Karpas-422 (cell line): ENCODE measurements at regions not wholly inside any gene's neighbourhood (a gene's known extent, or its start where the extent isn't known, plus 50 kb on each side); places are given as distances from the start of the nearest gene placed in this dataset.
A peak's percentile ranks its signal among the peaks of the same experiment; 100 is the strongest.
"Not testable (repeated sequence)": the region's sequence is repeated elsewhere in the genome, so short reads cannot be mapped to it uniquely, and the experiment has no call there.

ENCODE experiments used
- DNase-seq: peaks from one replicate; pipeline ENCODE4 v3.0.0-alpha.2; 2015
- H2AFZ ChIP-seq: fragments of 200-600 bp; sonication (generic); 2 replicates; pipeline ENCODE4 v1.6.1; 2014; ENCODE audit warnings: antibody characterized with exemption, low read length, mixed read lengths
- H3K27ac ChIP-seq: fragments of 200-600 bp; sonication (generic); 2 replicates; pipeline ENCODE4 v1.5.1; 2014; ENCODE audit warnings: mild to moderate bottlenecking, low read length, moderate library complexity
- H3K27me3 ChIP-seq: fragments of 200-600 bp; sonication (generic); 2 replicates; pipeline ENCODE4 v1.6.1; 2014; ENCODE audit warnings: low read length, mixed read lengths
- H3K36me3 ChIP-seq: fragments of 200-600 bp; sonication (generic); 2 replicates; pipeline ENCODE4 v1.6.1; 2014; ENCODE audit warnings: low read length, mixed read lengths; ENCODE audit not compliant: insufficient read depth
- H3K4me1 ChIP-seq: fragments of 200-600 bp; sonication (generic); 2 replicates; pipeline ENCODE4 v1.6.1; 2014; ENCODE audit warnings: mild to moderate bottlenecking, low read length, mixed read lengths
- H3K4me2 ChIP-seq: fragments of 200-600 bp; sonication (generic); 2 replicates; pipeline ENCODE4 v1.6.1; 2014; ENCODE audit warnings: low read length, low read depth, mild to moderate bottlenecking; ENCODE audit not compliant: poor library complexity, severe bottlenecking
- H3K4me3 ChIP-seq: fragments of 200-600 bp; sonication (generic); 2 replicates; pipeline ENCODE4 v1.5.1; 2014; ENCODE audit warnings: mild to moderate bottlenecking, antibody characterized with exemption, low read length, mixed read lengths
- H3K79me2 ChIP-seq: fragments of 200-600 bp; sonication (generic); 2 replicates; pipeline ENCODE4 v1.6.1; 2014; ENCODE audit warnings: mild to moderate bottlenecking, low read length, mixed read lengths
- H3K9ac ChIP-seq: fragments of 200-600 bp; sonication (generic); 2 replicates; pipeline ENCODE4 v1.6.0; 2014; ENCODE audit warnings: low read length
- H3K9me2 ChIP-seq: fragments of 200-600 bp; sonication (generic), shearing (Covaris generic); replicated peaks from 2 replicates; pipeline ENCODE4 v1.6.0; 2014; ENCODE audit warnings: mild to moderate bottlenecking, low read length, moderate library complexity; ENCODE audit not compliant: insufficient read depth
- H3K9me3 ChIP-seq: fragments of 300-700, 200-600 bp; sonication (generic); 2 replicates; pipeline ENCODE4 v1.6.1; 2014; ENCODE audit warnings: low read length, mixed read lengths
- H4K20me1 ChIP-seq: fragments of 200-600 bp; sonication (generic); 2 replicates; pipeline ENCODE4 v1.6.1; 2014; ENCODE audit warnings: mild to moderate bottlenecking, antibody characterized with exemption, low read length, low read depth; ENCODE audit not compliant: insufficient read depth

GRCh38 chr17:31787857-31788570, 71.0 kb downstream of the COPRS start:
- no peak overlapping the region for H3K27ac ChIP-seq
- H3K4me1 ChIP-seq, result no peaks in the 10 kb centered on the region
- no peaks in the 10 kb centered on the region for H4K20me1 ChIP-seq
- H3K9me2 ChIP-seq, result no peaks in the 10 kb centered on the region
- DNase-seq, result no peak
- no peaks in the 10 kb centered on the region for H3K36me3 ChIP-seq
- H3K9me3 ChIP-seq, result no peaks in the 10 kb centered on the region
- no peak overlapping the region for H3K4me3 ChIP-seq
- H3K27me3 ChIP-seq, result no peaks in the 10 kb centered on the region
- no peak overlapping the region for H3K9ac ChIP-seq
- H3K4me2 ChIP-seq, result no peak overlapping the region
- no peak overlapping the region for H2AFZ ChIP-seq
- no peaks in the 10 kb centered on the region for H3K79me2 ChIP-seq

DNA sequence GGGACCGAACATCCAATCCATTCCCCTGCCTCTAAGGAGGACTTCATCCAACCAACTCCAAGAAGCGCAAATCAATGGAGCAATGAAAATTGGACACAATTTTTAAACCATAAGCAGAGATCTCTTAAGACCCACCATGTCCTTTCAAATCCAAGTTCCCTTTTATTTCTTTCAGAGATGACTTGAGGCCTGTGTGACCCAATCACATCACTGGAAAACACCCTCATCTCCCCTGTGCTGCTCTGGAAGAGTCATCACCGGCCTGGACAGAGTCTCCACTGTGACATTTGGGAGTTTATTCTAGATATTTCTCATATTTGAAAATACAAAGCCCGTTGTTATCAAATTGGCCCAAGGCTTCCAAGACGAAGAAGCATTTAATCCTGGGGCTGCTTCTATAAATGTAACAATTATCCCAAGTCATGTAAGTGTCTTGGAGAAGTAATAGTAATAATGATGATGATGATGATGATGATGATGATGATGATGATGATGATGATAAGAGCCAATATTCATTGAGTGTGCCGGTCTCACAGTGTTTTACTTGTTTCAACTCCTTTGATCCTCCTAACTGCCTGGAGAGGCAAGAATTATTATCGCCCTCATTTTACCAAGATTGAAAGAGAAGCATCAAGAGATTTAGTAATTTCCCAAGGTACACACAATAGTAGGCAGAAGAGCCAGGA, 72.1 kb downstream of the COPRS start:
- no peaks in the 10 kb centered on the region for H3K27me3 ChIP-seq
- no peaks in the 10 kb centered on the region for H3K36me3 ChIP-seq

GRCh38 chr17:31780483-31780882, 78.6 kb downstream of the COPRS start:
- no peak overlapping the region for H3K27ac ChIP-seq
- H3K27me3 ChIP-seq, result no peaks in the 10 kb centered on the region
- no peaks in the 10 kb centered on the region for H3K79me2 ChIP-seq
- no peaks in the 10 kb centered on the region for H3K9me2 ChIP-seq
- no peaks in the 10 kb centered on the region for H3K9me3 ChIP-seq
- DNase-seq, result peak; percentile 34
- H3K4me2 ChIP-seq, result no peak overlapping the region
- H3K4me3 ChIP-seq, result no peak overlapping the region
- no peaks in the 10 kb centered on the region for H3K36me3 ChIP-seq
- no peaks in the 10 kb centered on the region for H3K4me1 ChIP-seq
- no peak overlapping the region for H3K9ac ChIP-seq
- H4K20me1 ChIP-seq, result no peaks in the 10 kb centered on the region
- H2AFZ ChIP-seq, result no peak overlapping the region

More for the DNA sequence above, 72.1 kb downstream of the COPRS start:
- Histone ChIP-seq H4K20me1 (no peaks in the 10 kb centered on the region), H3K4me1 (no peaks in the 10 kb centered on the region), H2AFZ (no peak overlapping the region), H3K4me3 (no peak overlapping the region), H3K9me3 (no peaks in the 10 kb centered on the region), H3K4me2 (no peak overlapping the region), H3K9ac (no peak overlapping the region), H3K9me2 (no peaks in the 10 kb centered on the region), H3K79me2 (no peaks in the 10 kb centered on the region), H3K27ac (no peak overlapping the region)
- DNase-seq, result no peak

DNA sequence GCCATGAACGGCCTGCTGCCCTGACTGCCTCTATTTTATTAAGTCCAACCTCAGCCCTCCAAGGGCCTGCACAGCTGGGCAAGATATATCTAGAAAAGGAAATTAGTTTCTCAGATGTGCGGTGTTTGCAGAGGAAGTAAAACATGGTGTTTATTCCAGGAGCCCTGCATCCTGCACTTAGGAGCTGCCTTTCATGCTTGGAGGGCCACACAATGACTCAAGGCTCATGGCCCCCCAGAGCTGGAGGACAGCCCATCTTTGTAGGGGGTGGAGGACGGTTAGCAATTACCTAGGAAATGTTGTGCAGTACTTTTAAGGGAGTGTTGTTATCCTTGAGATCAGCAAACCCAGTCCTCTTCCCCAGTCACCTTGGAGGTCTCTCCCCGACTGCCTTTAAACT, 80.5 kb downstream of the COPRS start:
- Histone ChIP-seq H4K20me1 (no peaks in the 10 kb centered on the region), H3K9ac (no peak overlapping the region), H3K79me2 (no peaks in the 10 kb centered on the region), H3K27ac (no peak overlapping the region), H3K4me2 (no peak overlapping the region), H2AFZ (no peak overlapping the region), H3K9me2 (no peaks in the 10 kb centered on the region), H3K4me1 (no peaks in the 10 kb centered on the region), H3K27me3 (no peaks in the 10 kb centered on the region), H3K36me3 (no peaks in the 10 kb centered on the region), H3K9me3 (no peaks in the 10 kb centered on the region), H3K4me3 (no peak overlapping the region)
- no peak for DNase-seq

DNA sequence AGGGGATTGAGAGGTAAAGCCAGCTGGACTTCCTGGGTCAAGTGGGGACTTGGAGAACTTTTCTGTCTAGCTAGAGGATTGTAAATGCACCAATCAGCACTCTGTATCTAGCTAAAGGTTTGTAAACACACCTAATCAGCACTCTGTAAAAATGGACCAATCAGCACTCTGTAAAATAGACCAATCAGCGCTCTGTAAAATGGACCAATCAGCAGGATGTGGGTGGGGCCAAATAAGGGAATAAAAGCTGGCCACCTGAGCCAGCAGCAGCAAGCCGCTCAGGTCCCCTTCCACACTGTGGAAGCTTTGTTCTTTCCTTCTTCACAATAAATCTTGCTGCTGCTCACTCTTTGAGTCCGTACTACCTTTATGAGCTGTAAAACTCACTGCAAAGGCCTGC, 87.7 kb downstream of the COPRS start:
- not testable (repeated sequence) for H3K27me3 ChIP-seq, H3K4me1 ChIP-seq, H4K20me1 ChIP-seq, H3K36me3 ChIP-seq, H3K4me2 ChIP-seq, H3K9me3 ChIP-seq, H3K4me3 ChIP-seq, H3K79me2 ChIP-seq, H3K27ac ChIP-seq, H3K9me2 ChIP-seq, H3K9ac ChIP-seq, H2AFZ ChIP-seq
- peak; percentile 36 for DNase-seq

- not testable (repeated sequence) for H3K4me2 ChIP-seq, DNase-seq
These were observed 88.5 kb downstream of the COPRS start for GRCh38 chr17:31770501-31770900.

GRCh38 chr17:31761836-31762510, 97.1 kb downstream of the COPRS start:
- not testable (repeated sequence) for H2AFZ ChIP-seq, H3K36me3 ChIP-seq, H3K79me2 ChIP-seq, H3K9ac ChIP-seq, H3K4me3 ChIP-seq, H3K9me2 ChIP-seq, H3K4me1 ChIP-seq, H3K4me2 ChIP-seq, H3K27ac ChIP-seq, H3K9me3 ChIP-seq, H3K27me3 ChIP-seq, H4K20me1 ChIP-seq
- peak; percentile 53 for DNase-seq

More at GRCh38 chr17:31770501-31770900, 88.5 kb downstream of the COPRS start:
- H4K20me1 ChIP-seq, H2AFZ ChIP-seq, H3K27me3 ChIP-seq, H3K27ac ChIP-seq, H3K9me3 ChIP-seq, H3K36me3 ChIP-seq, H3K4me3 ChIP-seq, H3K9ac ChIP-seq, H3K79me2 ChIP-seq, H3K4me1 ChIP-seq, H3K9me2 ChIP-seq: not testable (repeated sequence)

DNA sequence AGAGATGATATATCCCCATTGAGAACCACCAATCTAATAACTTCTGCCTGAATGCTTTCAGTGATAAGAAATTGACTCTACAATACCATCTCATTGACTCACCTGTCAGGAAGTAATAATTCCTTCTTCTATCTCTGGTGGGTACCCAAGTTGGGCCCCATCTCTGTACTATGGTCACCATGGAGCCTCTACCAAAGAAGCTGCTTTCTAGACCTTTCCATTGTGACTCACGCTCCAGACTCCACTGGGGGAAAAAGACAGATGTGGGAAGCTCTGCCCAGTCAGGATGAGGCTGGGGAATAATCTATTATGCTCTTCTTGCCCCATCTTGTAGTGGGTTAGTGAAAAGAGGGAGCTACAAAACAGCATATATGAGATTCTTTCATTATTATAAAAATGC, 100.4 kb downstream of the COPRS start:
- H3K9ac ChIP-seq, result no peak overlapping the region
- H3K4me1 ChIP-seq, result no peaks in the 10 kb centered on the region
- H3K9me2 ChIP-seq, result no peaks in the 10 kb centered on the region
- no peaks in the 10 kb centered on the region for H3K9me3 ChIP-seq
- H3K4me2 ChIP-seq, result no peak overlapping the region
- no peak for DNase-seq
- no peak overlapping the region for H3K4me3 ChIP-seq
- H3K36me3 ChIP-seq, result no peaks in the 10 kb centered on the region
- H3K79me2 ChIP-seq, result no peaks in the 10 kb centered on the region
- H2AFZ ChIP-seq, result no peak overlapping the region
- H3K27ac ChIP-seq, result no peak overlapping the region
- no peaks in the 10 kb centered on the region for H4K20me1 ChIP-seq
- H3K27me3 ChIP-seq, result no peaks in the 10 kb centered on the region
